ENCODE measurements at regions not wholly inside any gene's neighbourhood (a gene's known extent, or its start where the extent isn't known, plus 50 kb on each side); places are given as distances from the start of the nearest gene placed in this dataset.

GRCh38 chr5:87828545-87829216 lies 416.0 kb upstream of the CCNH start:
- no peak overlapping the region for H3K4me3 Mint-ChIP-seq (ENCODE audit: low read depth)
- H3K9me3 Mint-ChIP-seq, result no peaks in the 10 kb centered on the region

GRCh38 chr5:87827539-87827938 lies 414.8 kb upstream of the CCNH start:
- no peaks in the 10 kb centered on the region for H3K9me3 Mint-ChIP-seq
- intact Hi-C loops (cut with micrococcal nuclease), result no loop called here
- no peaks in the 10 kb centered on the region for H3K36me3 Mint-ChIP-seq (ENCODE audit: low read depth)

More at GRCh38 chr5:87828545-87829216, 416.0 kb upstream of the CCNH start:
- Mint-ChIP-seq H3K27ac (no peak overlapping the region), H3K36me3 (ENCODE audit: low read depth) (no peaks in the 10 kb centered on the region), H3K27me3 (ENCODE audit: low read depth) (no peaks in the 10 kb centered on the region), H3K4me1 (ENCODE audit: low read depth) (no peaks in the 10 kb centered on the region)
- DNase-seq (ENCODE audit: low spot score), result no peak
- intact Hi-C loops (cut with micrococcal nuclease), result no loop called here

GRCh38 chr5:87826507-87826906 lies 413.8 kb upstream of the CCNH start:
- no peaks in the 10 kb centered on the region for H3K36me3 Mint-ChIP-seq (ENCODE audit: low read depth)
- H3K9me3 Mint-ChIP-seq, result no peaks in the 10 kb centered on the region
- H3K27me3 Mint-ChIP-seq (ENCODE audit: low read depth), result no peaks in the 10 kb centered on the region
- no peak overlapping the region for H3K27ac Mint-ChIP-seq
- no peaks in the 10 kb centered on the region for H3K4me1 Mint-ChIP-seq (ENCODE audit: low read depth)
- intact Hi-C loops (cut with micrococcal nuclease), result no loop called here
- H3K4me3 Mint-ChIP-seq (ENCODE audit: low read depth), result no peak overlapping the region
- DNase-seq (ENCODE audit: low spot score), result no peak

More at GRCh38 chr5:87827539-87827938, 414.8 kb upstream of the CCNH start:
- Mint-ChIP-seq H3K4me3 (ENCODE audit: low read depth) (no peak overlapping the region), H3K4me1 (ENCODE audit: low read depth) (no peaks in the 10 kb centered on the region), H3K27ac (no peak overlapping the region), H3K27me3 (ENCODE audit: low read depth) (no peaks in the 10 kb centered on the region)
- DNase-seq (ENCODE audit: low spot score), result no peak

DNA sequence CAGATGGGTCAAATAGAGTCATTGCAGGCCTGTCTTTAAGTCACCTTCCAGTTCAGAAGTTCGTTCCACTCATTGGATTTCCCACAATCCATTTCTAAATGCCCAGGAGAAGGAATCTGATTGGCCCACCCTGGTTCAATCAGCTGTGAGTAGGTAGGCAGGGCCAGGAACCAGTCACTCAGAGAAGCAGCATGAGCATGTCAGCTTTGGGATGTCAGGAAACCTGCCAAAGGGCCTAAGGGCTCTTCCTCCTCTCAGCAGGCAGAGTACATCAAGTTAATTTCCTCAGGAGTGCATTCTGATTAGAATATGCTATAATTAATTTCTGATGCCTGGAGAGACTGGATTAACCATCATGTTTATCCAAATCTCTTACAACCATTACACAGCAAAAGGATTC lies 412.9 kb upstream of the CCNH start:
- Mint-ChIP-seq H3K4me1 (ENCODE audit: low read depth) (no peaks in the 10 kb centered on the region), H3K27ac (no peak overlapping the region), H3K9me3 (no peaks in the 10 kb centered on the region), H3K27me3 (ENCODE audit: low read depth) (no peaks in the 10 kb centered on the region), H3K36me3 (ENCODE audit: low read depth) (no peaks in the 10 kb centered on the region), H3K4me3 (ENCODE audit: low read depth) (no peak overlapping the region)
- DNase-seq (ENCODE audit: low spot score), result no peak
- intact Hi-C loops (cut with micrococcal nuclease), result no loop called here

DNA sequence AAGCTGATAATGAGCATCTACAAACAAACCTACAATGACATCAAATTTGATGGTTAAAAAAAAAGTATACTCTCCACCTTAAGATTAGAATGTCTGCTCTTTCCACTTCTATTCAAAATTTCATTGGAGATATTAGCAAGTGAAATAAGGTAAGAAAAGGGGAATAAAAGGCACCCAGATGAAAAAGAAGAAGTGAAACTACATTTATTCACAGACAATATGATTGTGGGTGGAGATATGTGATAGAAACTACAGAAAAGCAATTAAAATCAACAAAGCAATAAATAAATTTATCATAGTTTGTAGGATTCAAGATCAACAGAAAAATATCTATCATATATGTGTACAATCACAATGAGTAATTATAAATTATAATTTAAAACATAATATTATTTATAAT lies 395.1 kb upstream of the CCNH start:
- intact Hi-C loops (cut with micrococcal nuclease), result no loop called here
- Mint-ChIP-seq H3K4me3 (ENCODE audit: low read depth) (no peak overlapping the region), H3K27me3 (ENCODE audit: low read depth) (no peaks in the 10 kb centered on the region), H3K36me3 (ENCODE audit: low read depth) (no peaks in the 10 kb centered on the region), H3K4me1 (ENCODE audit: low read depth) (no peaks in the 10 kb centered on the region), H3K9me3 (no peaks in the 10 kb centered on the region), H3K27ac (no peak overlapping the region)
- DNase-seq (ENCODE audit: low spot score), result no peak

GRCh38 chr5:87803352-87803751 lies 390.6 kb upstream of the CCNH start:
- intact Hi-C loops (cut with micrococcal nuclease), result no loop called here
- no peak overlapping the region for H3K4me3 Mint-ChIP-seq (ENCODE audit: low read depth)
- H3K27me3 Mint-ChIP-seq (ENCODE audit: low read depth), result no peaks in the 10 kb centered on the region
- H3K9me3 Mint-ChIP-seq, result no peaks in the 10 kb centered on the region
- no peak overlapping the region for H3K27ac Mint-ChIP-seq
- no peaks in the 10 kb centered on the region for H3K36me3 Mint-ChIP-seq (ENCODE audit: low read depth)
- no peak for DNase-seq (ENCODE audit: low spot score)
- H3K4me1 Mint-ChIP-seq (ENCODE audit: low read depth), result no peaks in the 10 kb centered on the region

DNA sequence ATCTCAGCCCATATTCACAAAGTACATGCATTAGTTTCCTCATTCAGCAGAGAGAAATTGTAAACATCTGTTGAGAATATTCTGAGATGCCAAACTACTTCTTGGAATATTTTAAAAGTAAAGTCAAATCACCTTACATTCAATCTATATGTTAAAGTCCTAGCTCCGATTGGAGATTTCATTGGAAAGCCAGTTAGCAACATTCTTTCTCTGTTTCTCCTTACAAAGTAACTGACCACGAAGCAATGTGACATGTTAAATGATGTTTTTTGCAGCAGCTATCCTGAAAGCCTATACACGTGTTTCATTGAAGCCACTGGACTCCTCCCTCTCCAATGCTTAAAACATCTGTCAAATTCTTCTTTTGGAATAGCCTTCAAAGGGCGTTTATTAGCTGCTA lies 379.1 kb upstream of the CCNH start:
- Mint-ChIP-seq H3K4me3 (ENCODE audit: low read depth) (no peak overlapping the region), H3K9me3 (no peaks in the 10 kb centered on the region), H3K27ac (no peak overlapping the region), H3K36me3 (ENCODE audit: low read depth) (no peaks in the 10 kb centered on the region), H3K27me3 (ENCODE audit: low read depth) (no peaks in the 10 kb centered on the region), H3K4me1 (ENCODE audit: low read depth) (no peaks in the 10 kb centered on the region)
- DNase-seq (ENCODE audit: low spot score), result no peak
- intact Hi-C loops (cut with micrococcal nuclease), result no loop called here

GRCh38 chr5:87788416-87788815 lies 375.7 kb upstream of the CCNH start:
- intact Hi-C loops (cut with micrococcal nuclease), result loop anchor here (10.0 kb wide), 1 partner anchor 1096 kb away; the partner anchor contains the start of gene MEF2C
- H3K27me3 Mint-ChIP-seq (ENCODE audit: low read depth), result peaks cover 2% of the 10 kb centered on the region
- H3K9me3 Mint-ChIP-seq, result no peaks in the 10 kb centered on the region
- no peak for DNase-seq (ENCODE audit: low spot score)
- no peak overlapping the region for H3K27ac Mint-ChIP-seq
- H3K4me3 Mint-ChIP-seq (ENCODE audit: low read depth), result no peak overlapping the region
- no peaks in the 10 kb centered on the region for H3K36me3 Mint-ChIP-seq (ENCODE audit: low read depth)
- H3K4me1 Mint-ChIP-seq (ENCODE audit: low read depth), result no peaks in the 10 kb centered on the region

DNA sequence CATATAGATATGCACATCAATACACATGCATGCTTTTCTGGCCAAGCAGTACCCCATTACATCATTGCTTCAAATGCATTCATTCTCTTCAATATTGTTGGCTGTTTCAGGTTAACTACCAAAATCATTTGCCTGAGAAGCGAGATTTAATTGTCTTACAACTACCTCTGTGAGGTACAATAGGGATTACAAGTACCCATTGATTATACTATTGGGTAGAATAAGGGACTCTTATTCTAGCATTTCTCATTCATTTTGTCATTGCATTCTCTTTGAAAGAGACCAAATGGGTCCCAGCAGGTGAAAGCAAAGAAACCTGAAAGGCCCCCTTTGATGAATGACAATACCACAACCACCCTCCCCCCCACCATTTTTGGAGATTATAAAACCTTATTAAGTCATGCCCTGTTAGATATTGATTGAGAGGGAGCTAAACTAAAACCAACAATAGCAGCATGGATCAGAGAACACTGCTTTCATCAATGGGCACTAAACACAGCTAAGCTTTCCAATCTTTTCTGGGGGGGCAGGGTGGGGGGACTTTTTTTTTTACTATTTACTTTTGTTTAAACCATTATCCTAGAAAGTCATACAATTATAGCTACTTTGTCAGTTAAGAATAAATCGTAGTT lies 375.0 kb upstream of the CCNH start:
- Mint-ChIP-seq H3K36me3 (ENCODE audit: low read depth) (no peaks in the 10 kb centered on the region), H3K4me3 (ENCODE audit: low read depth) (no peak overlapping the region), H3K4me1 (ENCODE audit: low read depth) (no peaks in the 10 kb centered on the region), H3K9me3 (no peaks in the 10 kb centered on the region), H3K27me3 (ENCODE audit: low read depth) (peaks cover 2% of the 10 kb centered on the region), H3K27ac (no peak overlapping the region)
- DNase-seq (ENCODE audit: low spot score), result no peak
- intact Hi-C loops (cut with micrococcal nuclease), result loop anchor here (10.0 kb wide), 1 partner anchor 1097 kb away; the partner anchor contains the start of gene MEF2C

DNA sequence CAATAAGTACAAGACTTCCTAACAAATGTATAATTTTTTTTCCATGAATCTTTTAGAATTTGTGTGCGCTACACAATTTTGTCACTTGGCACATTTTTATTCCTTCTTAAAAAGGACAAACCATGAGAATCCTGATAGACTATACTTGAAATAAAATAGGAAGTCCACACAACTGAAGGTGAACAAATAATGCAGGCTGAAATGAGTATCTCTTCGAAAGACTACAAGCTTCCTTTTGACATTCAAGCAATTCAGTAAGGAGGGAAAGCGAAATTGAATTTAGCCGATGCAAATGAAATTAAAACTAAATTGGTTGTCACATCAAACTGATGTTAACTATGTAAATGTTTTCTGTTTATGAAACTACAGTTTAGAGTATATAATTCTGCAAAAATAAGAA lies 374.4 kb upstream of the CCNH start:
- DNase-seq (ENCODE audit: low spot score), result no peak
- H3K27ac Mint-ChIP-seq, result no peak overlapping the region
- no peak overlapping the region for H3K4me3 Mint-ChIP-seq (ENCODE audit: low read depth)
- intact Hi-C loops (cut with micrococcal nuclease), result loop anchor here (10.0 kb wide), 1 partner anchor 1098 kb away; the partner anchor contains the start of gene MEF2C
- no peaks in the 10 kb centered on the region for H3K36me3 Mint-ChIP-seq (ENCODE audit: low read depth)
- H3K9me3 Mint-ChIP-seq, result no peaks in the 10 kb centered on the region
- H3K27me3 Mint-ChIP-seq (ENCODE audit: low read depth), result peaks cover 2% of the 10 kb centered on the region
- H3K4me1 Mint-ChIP-seq (ENCODE audit: low read depth), result no peaks in the 10 kb centered on the region

DNA sequence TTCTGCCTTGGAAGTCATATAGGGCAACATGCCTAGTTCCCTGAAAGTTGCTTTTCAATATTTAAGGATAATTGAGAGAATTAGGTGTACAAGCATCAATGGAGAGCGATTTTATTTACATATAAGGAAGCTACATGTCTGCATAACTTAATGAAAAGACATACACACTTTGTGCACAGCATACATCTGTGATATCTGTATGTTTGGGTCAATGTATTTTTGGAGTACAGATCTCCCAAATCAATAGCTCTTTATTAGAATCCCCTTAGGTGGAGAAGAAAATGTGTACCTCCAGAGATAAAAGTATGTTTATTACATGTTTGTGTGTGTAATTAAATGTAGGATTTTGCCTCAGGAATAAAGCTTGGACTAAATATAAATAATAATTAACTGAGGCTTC lies 373.7 kb upstream of the CCNH start:
- no peak overlapping the region for H3K4me3 Mint-ChIP-seq (ENCODE audit: low read depth)
- H3K4me1 Mint-ChIP-seq (ENCODE audit: low read depth), result no peaks in the 10 kb centered on the region
- no peaks in the 10 kb centered on the region for H3K9me3 Mint-ChIP-seq
- peaks cover 7% of the 10 kb centered on the region for H3K27me3 Mint-ChIP-seq (ENCODE audit: low read depth)
- no peaks in the 10 kb centered on the region for H3K36me3 Mint-ChIP-seq (ENCODE audit: low read depth)
- no peak for DNase-seq (ENCODE audit: low spot score)
- no peak overlapping the region for H3K27ac Mint-ChIP-seq
- intact Hi-C loops (cut with micrococcal nuclease), result loop anchor here (10.0 kb wide), 1 partner anchor 1098 kb away; the partner anchor contains the start of gene MEF2C

DNA sequence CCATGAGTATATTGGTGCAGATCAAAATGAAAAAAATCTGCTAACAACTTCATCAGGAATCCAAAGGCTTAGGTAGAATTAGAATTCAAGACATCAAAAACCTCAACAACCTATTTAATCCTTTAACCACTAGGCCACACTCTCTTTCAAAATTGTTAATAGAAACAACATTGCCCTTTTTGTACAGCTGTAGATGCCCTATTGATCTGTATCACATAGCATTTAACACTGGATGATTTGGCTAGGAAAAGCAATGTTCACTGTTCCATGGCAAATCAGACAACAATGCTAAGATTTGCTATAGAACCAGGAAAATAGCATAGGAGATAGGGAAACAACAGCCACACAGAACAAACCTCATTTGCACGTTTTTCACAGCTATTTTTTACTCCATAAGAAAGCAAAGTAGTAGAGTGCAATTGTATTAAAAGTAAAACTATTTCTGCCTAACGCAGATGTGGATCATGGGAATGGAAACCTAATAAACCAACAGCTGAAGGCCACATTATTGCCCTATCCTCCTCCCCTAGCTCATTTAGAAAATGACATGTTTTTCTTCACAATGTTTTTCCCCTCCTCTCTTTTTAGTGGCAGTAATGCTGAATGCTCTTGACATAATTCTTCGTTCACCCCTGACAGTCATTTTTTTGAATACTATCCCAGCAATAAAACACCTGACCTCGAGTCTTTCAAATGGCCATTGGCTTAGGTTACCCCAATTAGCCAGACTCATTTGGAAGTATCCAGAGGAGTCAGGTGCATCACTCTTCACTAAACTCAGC lies 373.0 kb upstream of the CCNH start:
- H3K36me3 Mint-ChIP-seq (ENCODE audit: low read depth), result no peaks in the 10 kb centered on the region
- peaks cover 3% of the 10 kb centered on the region for H3K4me1 Mint-ChIP-seq (ENCODE audit: low read depth)
- peaks cover 10% of the 10 kb centered on the region for H3K27me3 Mint-ChIP-seq (ENCODE audit: low read depth)
- no peak for DNase-seq (ENCODE audit: low spot score)
- intact Hi-C loops (cut with micrococcal nuclease), result loop anchor here (10.0 kb wide), 1 partner anchor 1099 kb away; the partner anchor contains the start of gene MEF2C
- no peaks in the 10 kb centered on the region for H3K9me3 Mint-ChIP-seq
- no peak overlapping the region for H3K27ac Mint-ChIP-seq
- H3K4me3 Mint-ChIP-seq (ENCODE audit: low read depth), result no peak overlapping the region

Data from activated T-helper 2 cell treated with anti-CD3 and anti-CD28 coated beads, Interferon-gamma antibody, Interleukin-2, Interleukin-4, amounts not matched to agents 10 μg/mL and 5 μg/mL and 100 μg/mL, durations not matched to agents 14 hours and 24 hours and 36 hours (primary cell).